NCI-H187 (cell line): ENCODE measurements at regions not wholly inside any gene's neighbourhood (a gene's known extent, or its start where the extent isn't known, plus 50 kb on each side); places are given as distances from the start of the nearest gene placed in this dataset.
"Not testable (repeated sequence)": the region's sequence is repeated elsewhere in the genome, so short reads cannot be mapped to it uniquely, and the experiment has no call there.

Experiments
- DNase-seq, 2 experiments: peaks; one replicate each; lab custom pipeline; 2025; lab: John Stamatoyannopoulos, UW

GRCh38 chr2:78710632-78711375, 314.7 kb upstream of the REG3G start:
- DNase-seq: no peak

- no peak for DNase-seq
Observed at GRCh38 chr2:78715293-78715692, 310.2 kb upstream of the REG3G start.

GRCh38 chr2:78718024-78718423, 307.5 kb upstream of the REG3G start:
- no peak for DNase-seq

GRCh38 chr2:78718473-78718872, 307.0 kb upstream of the REG3G start:
- no peak for DNase-seq

- no peak for DNase-seq
Observed at GRCh38 chr2:78721355-78722033, 304.0 kb upstream of the REG3G start.

- DNase-seq: no peak
Observed at GRCh38 chr2:78734221-78734620, 291.3 kb upstream of the REG3G start.

GRCh38 chr2:78739282-78739681, 286.2 kb upstream of the REG3G start:
- no peak for DNase-seq

GRCh38 chr2:78749638-78750037, 275.9 kb upstream of the REG3G start:
- DNase-seq: no peak

- DNase-seq: no peak
Observed at GRCh38 chr2:78750219-78750618, 275.3 kb upstream of the REG3G start.

GRCh38 chr2:78754930-78755329, 270.6 kb upstream of the REG3G start:
- DNase-seq: no peak

- DNase-seq: no peak
Observed at GRCh38 chr2:78757191-78757590, 268.3 kb upstream of the REG3G start.

- DNase-seq: no peak
Observed at GRCh38 chr2:78757640-78758039, 267.9 kb upstream of the REG3G start.

GRCh38 chr2:78758765-78759164, 266.7 kb upstream of the REG3G start:
- DNase-seq: not testable (repeated sequence)

- no peak for DNase-seq
Observed at GRCh38 chr2:78766459-78766858, 259.0 kb upstream of the REG3G start.

- DNase-seq: no peak
Observed at GRCh38 chr2:78768016-78768415, 257.5 kb upstream of the REG3G start.

- no peak for DNase-seq
Observed at GRCh38 chr2:78775291-78775690, 250.2 kb upstream of the REG3G start.

- DNase-seq: no peak
Observed at GRCh38 chr2:78778756-78779510, 246.6 kb upstream of the REG3G start.

GRCh38 chr2:78779761-78780160, 245.7 kb upstream of the REG3G start:
- DNase-seq: no peak

GRCh38 chr2:78780256-78780655, 245.2 kb upstream of the REG3G start:
- no peak for DNase-seq

- DNase-seq: no peak
Observed at GRCh38 chr2:78780864-78781583, 244.5 kb upstream of the REG3G start.

- DNase-seq: no peak
Observed at GRCh38 chr2:78782196-78782595, 243.3 kb upstream of the REG3G start.

GRCh38 chr2:78811955-78812610, 213.4 kb upstream of the REG3G start:
- no peak for DNase-seq
